GM21390 (cell line): ENCODE measurements at regions not wholly inside any gene's neighbourhood (a gene's known extent, or its start where the extent isn't known, plus 50 kb on each side); places are given as distances from the start of the nearest gene placed in this dataset.

Source experiments
- ATAC-seq: cut with Tn5 transposase; IDR thresholded peaks from one replicate; pipeline ENCODE4 v1.9.1; 2021; ENCODE audit not compliant: unreplicated experiment

DNA sequence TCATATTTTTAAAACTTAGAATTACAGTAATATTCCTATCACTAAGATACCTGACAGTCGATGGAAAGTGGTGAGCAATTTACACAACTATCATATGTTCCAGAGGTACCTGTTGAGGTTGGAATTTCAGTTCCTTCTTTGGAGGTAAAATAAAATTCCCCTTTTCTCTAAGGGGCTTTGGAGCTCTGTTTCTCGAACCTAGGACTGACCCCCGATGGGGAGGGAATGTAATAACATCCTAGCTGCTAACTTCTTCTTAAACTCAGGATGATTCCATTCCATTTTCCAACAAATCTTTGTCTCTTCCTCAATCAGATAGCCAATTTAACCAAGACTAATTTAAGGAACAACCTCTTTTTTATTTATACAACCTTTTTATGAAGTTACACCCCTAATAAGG is 1069.8 kb downstream of the NLGN4Y start:
- no peak for ATAC-seq

DNA sequence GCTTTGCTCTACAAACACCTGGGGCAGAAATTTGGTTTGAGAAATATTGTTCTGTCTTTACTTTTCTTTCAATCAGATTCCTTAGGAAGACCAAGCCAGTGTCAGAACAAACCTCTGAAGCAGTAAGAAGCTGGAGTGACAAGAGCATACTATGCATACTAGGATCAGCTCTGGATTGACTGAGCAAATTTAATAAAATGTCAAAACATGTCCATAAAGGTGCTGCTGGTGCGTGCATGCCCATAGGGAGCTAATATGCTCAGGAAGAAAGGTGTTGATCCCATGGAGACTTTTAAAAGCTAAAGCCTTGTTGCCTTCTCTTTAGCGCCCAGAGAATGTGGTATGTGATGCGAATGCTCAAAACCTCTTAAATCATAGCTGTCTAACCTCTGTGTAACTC is 1076.2 kb downstream of the NLGN4Y start:
- ATAC-seq = no peak

DNA sequence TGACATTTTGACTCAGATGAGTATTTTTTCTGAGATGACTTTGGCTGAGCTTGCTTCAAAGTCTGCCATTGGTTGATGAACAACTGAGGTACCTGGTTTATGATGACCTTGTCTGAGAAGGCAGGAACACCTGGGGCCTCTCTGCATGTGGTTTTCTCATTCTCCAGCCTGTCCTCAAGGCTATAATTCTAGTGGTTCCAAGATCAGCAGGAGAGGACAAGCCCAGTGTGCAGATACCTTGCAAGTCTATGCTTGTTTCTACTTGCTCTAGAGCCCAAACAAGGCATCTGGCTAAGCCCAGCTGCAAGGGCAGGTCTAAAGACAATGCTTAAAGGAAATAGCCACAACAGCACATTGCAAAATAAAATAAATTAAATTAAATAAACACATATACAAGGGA is 1100.0 kb downstream of the NLGN4Y start:
- no peak for ATAC-seq

DNA sequence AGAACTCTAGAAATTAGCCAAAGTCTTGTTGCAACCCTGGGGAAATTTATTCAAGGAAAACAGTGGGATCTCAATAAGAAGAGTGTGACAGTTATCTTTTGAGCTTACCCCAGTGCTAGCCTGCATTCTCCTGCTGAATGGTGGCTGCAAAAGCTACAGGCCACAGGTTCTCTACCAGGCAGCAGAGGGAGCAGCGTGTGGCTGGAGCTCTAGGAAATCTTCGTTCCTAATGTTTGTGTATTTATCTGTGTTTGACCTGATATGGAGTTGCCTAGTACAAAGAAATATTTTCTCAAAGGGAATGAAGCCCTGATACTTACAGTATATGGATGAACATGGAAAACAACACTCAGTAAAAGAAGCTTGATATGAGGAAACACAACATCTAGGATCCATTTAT is 1100.6 kb downstream of the NLGN4Y start:
- no peak for ATAC-seq

DNA sequence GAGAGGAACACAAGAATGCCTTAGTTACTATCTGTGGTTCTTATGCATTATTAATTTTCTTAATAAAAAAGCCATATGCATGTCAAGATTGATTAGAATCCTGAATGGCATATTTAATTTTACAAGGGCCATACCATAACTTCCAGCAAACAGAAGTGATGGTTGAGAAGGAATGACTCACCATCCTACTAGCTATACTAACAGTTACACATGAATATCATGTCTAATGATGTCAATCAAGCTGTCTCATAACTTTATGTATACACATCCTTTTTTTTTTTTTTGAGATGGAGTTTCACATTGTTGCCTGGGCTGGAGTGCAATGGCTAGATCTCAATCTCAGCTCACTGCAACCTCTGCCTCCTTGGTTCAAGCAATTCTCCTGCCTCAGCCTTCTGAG is 1123.9 kb downstream of the NLGN4Y start:
- no peak for ATAC-seq

DNA sequence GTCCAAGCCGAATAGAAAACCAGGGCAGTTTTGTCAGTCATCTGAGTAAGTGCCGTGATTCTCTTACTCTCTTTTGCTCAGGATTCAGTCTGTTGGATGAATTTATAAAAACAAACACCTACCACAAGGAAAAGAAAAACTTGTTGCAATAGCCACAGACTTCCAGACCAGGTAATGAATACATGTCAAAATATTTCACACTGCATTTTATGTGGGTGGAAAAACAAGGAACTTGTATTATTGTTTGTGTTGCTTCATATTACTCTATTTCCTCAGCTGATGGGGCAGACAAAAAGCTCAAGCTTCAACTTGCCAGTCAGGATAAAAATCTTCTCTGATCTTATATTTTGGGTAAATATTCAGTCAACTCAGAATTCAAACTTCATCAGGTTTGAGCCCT is 1125.7 kb downstream of the NLGN4Y start:
- ATAC-seq = no peak

DNA sequence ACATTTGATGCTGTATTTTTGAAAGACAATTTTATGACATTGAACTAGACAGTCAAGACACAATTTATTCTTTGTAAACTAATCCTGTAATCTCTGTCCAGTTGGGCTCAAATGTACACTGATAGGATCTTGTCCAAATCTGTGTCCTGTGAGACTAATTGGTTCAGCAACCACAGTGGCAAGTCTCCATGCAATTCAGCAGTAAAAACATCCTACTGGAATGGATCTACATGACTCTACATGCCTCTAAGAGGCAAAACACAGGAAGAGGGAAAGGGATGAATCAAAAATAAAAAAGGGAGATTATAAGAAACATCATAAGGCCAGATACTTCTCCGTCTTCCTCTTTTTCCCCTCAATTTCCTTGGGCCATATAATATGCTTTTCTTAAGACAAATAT is 1164.2 kb downstream of the NLGN4Y start:
- no peak for ATAC-seq

DNA sequence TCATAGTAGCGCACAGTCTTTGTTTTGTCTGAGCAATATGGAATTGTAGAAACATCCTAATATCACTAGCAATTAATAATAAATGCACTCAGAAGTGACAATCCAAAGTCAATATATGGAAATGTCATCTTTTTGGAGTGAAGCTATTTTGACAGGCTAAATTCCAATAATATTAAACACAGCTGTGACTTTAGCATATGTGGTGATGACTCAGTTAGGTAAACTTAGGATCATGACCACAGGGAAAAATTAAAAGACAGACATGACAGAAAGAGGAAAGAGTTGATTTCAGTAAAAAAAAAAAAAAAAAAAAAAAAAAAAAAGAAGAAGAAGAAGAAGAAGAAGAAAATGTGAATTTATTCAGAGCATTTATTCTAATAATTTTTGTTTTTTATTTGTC is 1165.7 kb downstream of the NLGN4Y start:
- ATAC-seq = no peak

DNA sequence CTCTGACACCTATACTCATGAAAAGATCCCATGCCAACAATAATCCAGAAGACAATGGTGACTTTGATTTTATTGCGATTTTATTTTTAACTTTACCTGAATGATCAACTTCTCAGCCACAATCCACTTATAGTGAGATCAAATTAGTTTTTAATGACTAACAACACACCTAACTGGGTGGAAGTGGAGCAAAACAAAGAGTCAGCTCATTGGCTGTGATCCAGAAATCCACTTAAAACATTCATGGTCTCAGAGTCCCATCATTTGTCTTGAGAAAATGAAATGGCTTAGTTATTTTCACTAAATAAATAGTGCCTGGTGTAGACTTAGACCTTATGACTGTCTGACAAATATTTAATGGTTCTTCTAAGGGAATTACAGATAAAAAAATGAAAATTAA is 1177.8 kb downstream of the NLGN4Y start:
- no peak for ATAC-seq

DNA sequence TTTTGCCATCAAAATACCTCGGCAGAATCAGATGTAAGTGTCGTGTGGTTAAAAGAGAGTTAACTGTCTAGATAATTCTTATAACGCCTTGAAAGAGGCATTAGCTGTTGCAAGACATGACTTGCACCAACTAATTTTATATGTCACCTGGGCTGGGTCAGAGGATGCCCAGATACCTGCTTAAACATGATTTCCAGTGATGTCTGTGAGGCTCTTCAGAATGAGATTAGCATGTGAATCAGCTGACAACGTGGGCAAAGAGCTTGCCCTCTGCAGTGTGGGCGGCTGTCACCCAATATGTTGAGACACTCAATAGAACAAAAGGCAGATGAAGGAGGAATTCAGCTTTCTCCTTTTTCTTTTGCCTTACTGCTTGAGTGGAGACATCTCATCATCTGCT is 1180.6 kb downstream of the NLGN4Y start:
- ATAC-seq = no peak

DNA sequence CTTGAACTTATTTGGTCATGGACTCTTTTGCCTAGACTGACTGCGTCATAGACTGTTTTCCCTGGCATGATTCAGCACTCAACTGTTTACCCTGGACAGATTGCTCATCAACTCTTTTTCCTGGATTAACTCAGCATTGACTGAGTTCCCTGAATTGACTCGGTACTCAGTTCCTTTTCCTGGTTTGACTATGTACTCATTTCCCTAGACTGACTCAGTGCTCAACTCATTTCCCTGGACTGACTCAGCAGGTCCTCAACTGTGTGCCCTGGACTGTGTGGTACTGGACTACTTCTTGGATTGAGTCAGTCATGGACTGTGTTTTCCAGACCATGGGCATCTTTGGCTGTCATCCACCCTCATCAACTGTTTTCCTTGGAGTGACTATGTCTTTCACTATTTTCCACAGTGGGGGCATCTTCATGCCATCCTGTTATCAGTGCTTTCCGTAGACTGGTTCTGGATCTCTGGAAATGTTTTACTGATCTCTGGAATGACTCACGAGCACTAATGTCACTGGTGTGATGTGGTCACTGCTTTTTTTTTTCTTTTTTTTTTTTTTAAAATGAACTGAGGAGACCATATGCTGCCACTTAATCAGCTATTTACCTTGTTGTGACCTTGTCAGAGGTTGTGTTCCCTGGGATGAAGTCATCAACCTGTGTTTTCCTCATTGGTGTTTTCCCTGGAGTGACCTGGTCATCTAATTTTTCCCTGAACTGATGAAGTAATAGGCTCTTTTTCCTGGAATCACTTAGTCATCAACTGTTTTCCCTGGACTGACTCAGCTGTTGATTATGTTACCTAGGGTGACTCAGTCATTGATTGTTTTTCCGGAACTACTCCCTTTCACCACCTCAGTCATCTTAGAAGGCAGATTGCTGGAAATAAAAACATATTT is 1225.5 kb downstream of the NLGN4Y start:
- no peak for ATAC-seq

DNA sequence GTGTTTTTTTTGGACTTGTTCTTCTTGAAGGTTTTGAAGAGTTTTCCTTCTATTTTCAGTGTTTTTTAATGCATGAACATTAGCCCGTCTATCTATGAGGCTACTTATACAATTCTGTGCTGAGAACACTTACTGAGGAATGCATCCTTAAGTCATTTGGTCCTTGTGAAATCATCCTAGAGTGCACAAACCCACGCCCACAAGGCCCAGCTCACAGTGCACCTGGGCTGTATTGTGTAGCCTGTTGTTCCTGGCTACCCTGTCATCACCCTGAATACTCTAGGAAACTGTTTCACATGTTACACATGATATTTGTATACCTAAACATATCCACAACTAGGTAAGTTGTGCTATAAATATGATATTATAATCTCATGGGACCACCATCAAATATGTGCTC is 1226.7 kb downstream of the NLGN4Y start:
- ATAC-seq = no peak

DNA sequence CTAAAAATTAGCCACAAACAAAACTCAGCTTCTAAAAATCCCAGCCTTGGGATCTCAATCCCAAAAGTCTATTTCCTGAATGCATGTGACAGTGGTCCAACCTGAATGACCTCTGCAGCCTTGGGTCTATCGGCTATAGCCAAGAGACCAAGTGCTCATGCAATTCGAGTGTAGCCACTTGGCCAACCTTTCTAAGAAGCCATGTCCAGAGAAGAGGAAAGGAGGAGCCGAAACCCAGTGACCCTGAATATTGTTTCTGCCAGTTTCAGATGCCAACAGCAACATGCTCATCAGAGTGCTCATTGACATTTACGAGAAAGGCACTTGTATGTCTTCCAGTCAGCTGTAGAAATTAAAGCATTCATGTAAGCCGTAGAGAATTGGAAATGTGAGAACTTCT is 1231.9 kb downstream of the NLGN4Y start:
- ATAC-seq = no peak

DNA sequence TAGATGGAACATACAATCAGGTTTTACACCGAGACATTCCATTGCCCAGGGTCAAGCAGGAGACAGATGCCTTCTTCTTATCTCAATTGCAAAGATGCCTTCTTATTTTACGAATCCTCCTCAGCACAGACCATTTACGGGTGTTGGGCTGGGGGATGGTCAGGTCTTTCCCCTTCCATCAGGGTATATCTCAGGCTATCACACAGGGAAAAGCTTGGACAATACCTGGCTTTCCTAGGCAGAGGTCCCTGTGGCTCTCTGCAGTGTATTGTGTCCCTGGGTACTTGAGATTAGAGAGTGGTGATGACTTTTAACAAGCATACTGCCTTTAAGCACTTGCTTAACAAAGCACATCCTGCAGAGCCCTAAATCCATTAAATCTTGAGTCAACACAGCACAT is 1249.2 kb downstream of the NLGN4Y start:
- ATAC-seq = no peak

DNA sequence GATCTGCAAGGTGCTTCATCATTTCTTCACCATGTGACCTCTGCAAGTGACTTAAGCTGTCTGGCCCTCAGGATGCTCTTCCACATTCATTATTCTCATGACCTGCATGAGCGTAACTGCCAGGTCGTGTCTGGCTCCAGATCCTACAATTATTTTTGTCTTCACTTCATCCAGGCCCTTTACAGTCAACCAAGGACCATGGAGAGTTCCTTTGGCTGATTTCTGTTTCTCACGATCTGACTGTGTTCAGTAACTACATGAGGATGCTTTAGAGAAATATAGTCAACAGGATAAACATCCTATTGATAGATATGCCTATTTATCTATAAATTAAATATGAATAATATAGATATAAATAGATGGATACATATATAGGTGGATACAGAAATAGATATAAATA is 1251.6 kb downstream of the NLGN4Y start:
- no peak for ATAC-seq

DNA sequence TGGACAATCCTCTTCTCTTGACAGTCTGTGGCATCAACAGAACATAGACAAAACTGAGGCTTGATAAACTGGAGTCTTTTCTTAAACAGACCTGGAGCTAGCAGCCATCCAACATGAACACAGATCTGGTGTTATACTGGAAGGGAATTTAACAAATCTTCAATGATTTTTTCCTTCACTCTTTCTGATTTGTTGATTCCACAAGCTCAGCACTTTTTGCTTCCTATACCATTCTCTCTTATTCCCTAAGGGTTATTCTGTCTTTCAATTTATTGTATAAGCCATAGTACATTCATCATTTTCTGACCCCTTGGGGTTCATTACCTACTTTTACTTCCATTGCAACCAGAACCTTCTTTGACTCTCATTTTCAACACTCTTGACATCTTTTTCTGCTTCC is 1255.6 kb downstream of the NLGN4Y start:
- no peak for ATAC-seq

DNA sequence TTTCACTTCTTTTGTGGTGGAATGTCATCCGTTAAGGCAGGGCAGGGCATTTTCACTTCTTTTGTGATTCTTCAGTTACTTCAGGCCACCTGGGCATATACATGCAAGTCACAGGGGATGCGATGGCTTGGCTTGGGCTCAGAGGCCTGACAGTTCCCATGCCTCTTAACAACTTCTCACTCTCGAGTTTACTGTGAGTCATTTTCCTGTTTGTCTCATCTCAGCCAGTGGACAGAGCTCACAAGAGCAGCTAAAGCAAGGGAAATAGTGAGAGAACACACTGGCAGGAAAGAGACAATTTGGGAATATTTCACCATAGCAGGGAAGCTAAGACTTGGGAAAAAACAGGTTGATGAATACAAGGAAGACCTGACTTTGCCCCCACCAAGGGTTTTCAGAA is 1275.7 kb downstream of the NLGN4Y start:
- ATAC-seq = no peak

DNA sequence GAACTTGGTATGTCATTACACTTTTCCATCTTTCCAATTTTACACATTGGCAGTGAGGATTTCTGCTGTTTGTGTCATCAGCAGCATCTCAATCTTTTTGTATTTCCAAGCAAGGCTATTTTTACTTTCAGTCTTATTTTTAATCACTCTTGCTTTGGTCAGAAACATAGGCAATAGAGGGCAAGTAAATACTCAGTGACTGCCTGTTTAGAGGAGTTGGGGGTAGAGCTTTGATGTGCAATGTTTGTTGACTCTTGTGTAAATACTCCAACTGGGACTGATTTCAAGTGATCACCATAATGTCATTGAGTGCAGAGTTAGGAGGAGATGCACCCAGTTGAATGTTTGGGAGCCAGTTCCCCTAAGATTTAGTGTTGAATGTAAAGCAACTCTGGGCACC is 1281.7 kb downstream of the NLGN4Y start:
- ATAC-seq = no peak

DNA sequence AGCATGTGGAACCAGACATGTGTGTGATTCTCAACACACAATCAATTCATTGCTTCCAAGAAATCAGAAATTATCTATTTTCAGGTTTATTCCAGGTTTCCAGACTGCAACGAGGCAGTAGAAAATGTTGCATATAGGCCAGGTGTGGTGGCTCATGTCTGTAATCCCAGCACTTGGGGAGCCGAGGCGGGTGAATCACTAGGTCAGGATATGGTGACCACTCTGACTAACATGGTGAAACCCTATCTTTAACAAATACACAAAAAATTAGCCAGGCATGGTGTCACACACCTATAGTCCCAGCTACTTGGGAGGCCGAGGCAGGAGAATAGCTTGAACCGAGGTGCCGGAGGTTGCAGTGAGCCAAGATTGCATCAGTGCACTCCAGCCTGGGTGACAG is 1289.9 kb downstream of the NLGN4Y start:
- ATAC-seq = no peak
